HepG2 (cell line): ENCODE measurements at regions not wholly inside any gene's neighbourhood (a gene's known extent, or its start where the extent isn't known, plus 50 kb on each side); places are given as distances from the start of the nearest gene placed in this dataset.
A peak's percentile ranks its signal among the peaks of the same experiment; 100 is the strongest.

ENCODE experiments used
- ATAC-seq: fragments of 200-7000 bp; cut with Tn5 transposase; 3 replicates; pipeline ENCODE4 v1.9.1; 2020; ENCODE audit warnings: mild to moderate bottlenecking, moderate library complexity
- BruUV-seq: library from RNA; stranded (reverse); fragments of 400-500 nt; replicated peaks from 2 replicates; lab custom pipeline; 2021; lab: Mats Ljungman, UMichigan
- CTCF ChIA-PET: fragments of 300-600 bp; formaldehyde crosslinking; extraction: SDS; loops from one replicate; lab custom pipeline; 2021; ENCODE audit warnings: low total read pairs, inconsistent platforms, low intra/inter-chr PET ratio; lab: Yijun Ruan, JAX
- POLR2A ChIA-PET: fragments of 350-600 bp; sonication (Branson Sonifier 250); formaldehyde crosslinking; loops from one replicate; lab custom pipeline; 2020; ENCODE audit warnings: antibody characterized with exemption, inconsistent platforms; lab: Yijun Ruan, JAX
- DNase-seq: peaks from one replicate; pipeline ENCODE4 v3.0.0-alpha.2; 2015; ENCODE audit warnings: low spot score
- FAIRE-seq: peaks from 3 replicates; lab custom pipeline; 2011; peaks lifted over from hg19 to GRCh38; lab: Jason Lieb, UNC
- H2AFZ ChIP-seq: one replicate; pipeline ENCODE4 v1.6.1; 2011; ENCODE audit warnings: low read length, inconsistent platforms
- H3K27ac ChIP-seq: fragments of 300-600 bp; 3 replicates; pipeline ENCODE4 v1.8.0; 2011; ENCODE audit warnings: mixed run types, mild to moderate bottlenecking, mixed read lengths, low read length, inconsistent platforms; ENCODE audit not compliant: insufficient read depth; ENCODE audit errors: extremely low read length
- H3K27me3 ChIP-seq, 2 experiments: fragments of 200-600 bp in 1 of 2; 2 replicates in 1 of 2; 3 replicates in 1 of 2; pipeline versions ENCODE4 v1.6.0 to v1.8.0; 2011; ENCODE audit warnings: low read length in 2 of 2, mild to moderate bottlenecking in 2 of 2, moderate library complexity in 2 of 2, inconsistent platforms in 1 of 2; ENCODE audit not compliant: insufficient read depth in 2 of 2, control insufficient read depth in 1 of 2
- H3K36me3 ChIP-seq, 2 experiments: fragments of 200-600 bp in 1 of 2; replicated peaks in 1 of 2; 2 replicates in 1 of 2; 3 replicates in 1 of 2; pipeline versions ENCODE4 v1.5.1 to v1.8.0; 2011; ENCODE audit warnings: low read length in 2 of 2, inconsistent platforms in 1 of 2; ENCODE audit not compliant: insufficient read depth in 2 of 2, control insufficient read depth in 1 of 2
- H3K4me1 ChIP-seq: 2 replicates; pipeline ENCODE4 v1.5.1; 2012; ENCODE audit warnings: low read length, inconsistent platforms; ENCODE audit not compliant: insufficient read depth
- H3K4me2 ChIP-seq: 2 replicates; pipeline ENCODE4 v1.6.0; 2011; ENCODE audit warnings: low read depth, low read length, inconsistent platforms
- H3K4me3 ChIP-seq, 3 experiments: fragments of 200-600 bp in 1 of 3; sonication (generic), shearing (Covaris generic) in 1 of 3; replicated peaks in 1 of 3; 2 replicates each; pipeline ENCODE4 v1.5.1; 2011 to 2016; ENCODE audit warnings: low read length in 3 of 3, inconsistent platforms in 2 of 3, low read depth in 2 of 3, mild to moderate bottlenecking in 2 of 3, control low read depth in 1 of 3, mixed read lengths in 1 of 3; ENCODE audit not compliant: insufficient read depth in 1 of 3
- H3K79me2 ChIP-seq: one replicate; pipeline ENCODE4 v1.6.1; 2011; ENCODE audit warnings: low read length, inconsistent platforms; ENCODE audit not compliant: insufficient read depth
- H3K9ac ChIP-seq: 2 replicates; pipeline ENCODE4 v1.6.0; 2011; ENCODE audit warnings: mild to moderate bottlenecking, low read depth, low read length, inconsistent platforms; ENCODE audit not compliant: insufficient read depth
- H3K9me3 ChIP-seq: 2 replicates; pipeline ENCODE4 v1.5.1; 2012; ENCODE audit warnings: mild to moderate bottlenecking, low read length
- H4K20me1 ChIP-seq: 2 replicates; pipeline ENCODE4 v1.6.0; 2011; ENCODE audit warnings: inconsistent platforms, mild to moderate bottlenecking, low read length, moderate library complexity; ENCODE audit not compliant: insufficient read depth
- ARNT ChIP-seq: fragments of 450-650 bp; IDR thresholded peaks from 2 replicates; pipeline ENCODE4 v1.6.1; 2017
- FOSL2 ChIP-seq: sonication (generic); formaldehyde crosslinking; IDR thresholded peaks from 2 replicates; pipeline ENCODE4 v1.4.0; 2020; ENCODE audit warnings: missing genetic modification reagents
- NR2C2 ChIP-seq: sonication (generic); formaldehyde crosslinking; IDR thresholded peaks from 2 replicates; pipeline ENCODE4 v1.4.0; 2020; ENCODE audit warnings: missing genetic modification reagents, mild to moderate bottlenecking, moderate library complexity, borderline replicate concordance
- YEATS2 ChIP-seq: sonication (generic); formaldehyde crosslinking; IDR thresholded peaks from 2 replicates; pipeline ENCODE4 v1.4.0; 2020; ENCODE audit warnings: missing genetic modification reagents, borderline replicate concordance
- ZNF644 ChIP-seq: IDR thresholded peaks from 2 replicates; pipeline ENCODE4 v1.6.1; 2016; ENCODE audit warnings: low read depth
- WGBS: methylation state at CpG from one replicate; pipeline ENCODE4 v1.1.6; 2017; ENCODE audit warnings: low lambda C conversion rate; 5-methylcytosine and 5-hydroxymethylcytosine counted together
- in situ Hi-C: cut with HindIII; loops from 2 replicates; pipeline ENCODE4 v1.10.0; 2017; ENCODE audit warnings: low pct_unique_long_range_greater_than_20kb; ENCODE audit not compliant: extremely low pct_ligation_motif_present
- intact Hi-C: fragments of 100-400 bp; cut with micrococcal nuclease; formaldehyde crosslinking; loops from one replicate; pipeline ENCODE4 v1.10.0; 2022; ENCODE audit not compliant: unreplicated experiment

DNA sequence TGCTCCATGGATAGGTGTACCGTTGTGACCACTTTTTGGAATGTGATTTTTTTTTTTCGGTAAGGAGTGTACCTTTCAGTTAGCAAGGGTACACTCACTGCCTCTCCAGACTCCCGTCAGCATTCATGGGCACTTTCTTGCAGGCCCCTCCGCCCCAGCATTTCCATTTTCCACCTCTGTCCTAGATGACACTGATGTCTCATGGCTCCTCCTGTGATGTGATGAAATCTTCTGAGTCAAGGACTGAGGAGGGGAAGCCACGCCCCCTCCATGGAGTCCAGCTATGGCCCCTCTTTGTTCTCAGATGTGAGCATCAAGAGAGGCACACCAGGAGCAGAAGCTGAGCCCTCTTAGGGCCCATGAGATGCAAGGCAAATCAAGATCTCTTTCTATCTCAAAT is 61.8 kb downstream of the CTSL start:
- H2AFZ ChIP-seq, result no peak overlapping the region
- H3K4me3 ChIP-seq, result no peak overlapping the region
- H4K20me1 ChIP-seq, result no peaks in the 10 kb centered on the region
- POLR2A ChIA-PET, result no interaction called here
- intact Hi-C loops, result no loop called here
- FAIRE-seq (no peak), DNase-seq (no peak), ATAC-seq (no peak)
- H3K27ac ChIP-seq, result no peak overlapping the region
- no peak overlapping the region for H3K9ac ChIP-seq
- no peaks in the 10 kb centered on the region for H3K79me2 ChIP-seq
- no peak overlapping the region for H3K4me2 ChIP-seq
- no TSS peak for BruUV-seq
- no peaks in the 10 kb centered on the region for H3K27me3 ChIP-seq
- no peaks in the 10 kb centered on the region for H3K36me3 ChIP-seq
- WGBS, result 33% methylated on average over 5 of the region's 5 CpGs
- in situ Hi-C loops, result no loop called here
- peaks cover 16% of the 10 kb centered on the region for H3K4me1 ChIP-seq
- no peaks in the 10 kb centered on the region for H3K9me3 ChIP-seq
- TF ChIP-seq ARNT (no peak), FOSL2 (CRISPR knock-in tag) (0 out of 2 replicates have a peak, but pooled peaks have one; percentile 9)
- CTCF ChIA-PET, result no interaction called here

DNA sequence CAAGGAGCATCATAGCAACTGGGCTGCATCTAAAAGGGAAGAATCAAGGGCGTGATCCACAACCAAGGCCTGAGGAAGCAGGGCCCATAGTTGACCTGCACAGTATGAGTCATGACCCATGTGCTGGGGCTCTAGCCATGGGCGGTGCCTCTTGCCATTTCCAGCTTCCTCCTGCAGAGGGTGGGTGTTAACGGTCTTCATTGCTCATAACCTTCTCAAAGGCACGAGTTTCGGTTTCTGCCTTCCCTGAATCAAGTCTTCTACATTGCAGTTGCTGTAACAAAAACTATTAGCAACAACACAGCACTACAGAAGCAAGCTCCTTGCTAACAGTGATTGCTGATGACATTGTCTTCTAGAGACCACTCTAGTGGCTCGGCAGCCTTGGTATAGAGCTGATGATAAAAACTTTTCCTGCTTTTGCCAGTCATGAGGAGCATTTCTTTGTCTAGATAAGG is 66.9 kb downstream of the CTSL start:
- CTCF ChIA-PET, result no interaction called here
- Histone ChIP-seq H3K9me3 (no peaks in the 10 kb centered on the region), H3K27ac (no peak overlapping the region), H3K27me3 (peaks cover 1 to 7% of the 10 kb centered on the region in 2 experiments; a peak in 3 of 5 replicates), H4K20me1 (no peaks in the 10 kb centered on the region), H3K4me2 (peak overlapping the region; percentile 40), H3K79me2 (no peaks in the 10 kb centered on the region), H2AFZ (no peak overlapping the region), H3K36me3 (no peaks in the 10 kb centered on the region), H3K4me1 (peaks cover 15% of the 10 kb centered on the region), H3K9ac (no peak overlapping the region), H3K4me3 (no peak overlapping the region)
- TF ChIP-seq NR2C2 (CRISPR knock-in tag) (no peak), FOSL2 (CRISPR knock-in tag) (peak; percentile 89), ZNF644 (CRISPR knock-in tag) (0 out of 2 replicates have a peak, but pooled peaks have one; percentile 19), YEATS2 (CRISPR knock-in tag) (0 out of 2 replicates have a peak, but pooled peaks have one; percentile 10)
- DNase-seq (peak; percentile 46), ATAC-seq (peak; percentile 85), FAIRE-seq (no peak)
- 42% methylated on average over 4 of the region's 6 CpGs for WGBS
- BruUV-seq, result no TSS peak
- intact Hi-C loops, result no loop called here
- POLR2A ChIA-PET, result interaction anchor here (0.8 to 1.4 kb wide), 2 partner anchors 66 to 67 kb away, joined by 3 to 4 read pairs; partner anchors contain the start of gene CTSL
- in situ Hi-C loops, result no loop called here
